NCI-H446 (cell line): ENCODE measurements at regions not wholly inside any gene's neighbourhood (a gene's known extent, or its start where the extent isn't known, plus 50 kb on each side); places are given as distances from the start of the nearest gene placed in this dataset.
"Not testable (repeated sequence)": the region's sequence is repeated elsewhere in the genome, so short reads cannot be mapped to it uniquely, and the experiment has no call there.

Experiments used
- DNase-seq, 2 experiments: peaks; one replicate each; lab custom pipeline; 2025; lab: John Stamatoyannopoulos, UW

DNA sequence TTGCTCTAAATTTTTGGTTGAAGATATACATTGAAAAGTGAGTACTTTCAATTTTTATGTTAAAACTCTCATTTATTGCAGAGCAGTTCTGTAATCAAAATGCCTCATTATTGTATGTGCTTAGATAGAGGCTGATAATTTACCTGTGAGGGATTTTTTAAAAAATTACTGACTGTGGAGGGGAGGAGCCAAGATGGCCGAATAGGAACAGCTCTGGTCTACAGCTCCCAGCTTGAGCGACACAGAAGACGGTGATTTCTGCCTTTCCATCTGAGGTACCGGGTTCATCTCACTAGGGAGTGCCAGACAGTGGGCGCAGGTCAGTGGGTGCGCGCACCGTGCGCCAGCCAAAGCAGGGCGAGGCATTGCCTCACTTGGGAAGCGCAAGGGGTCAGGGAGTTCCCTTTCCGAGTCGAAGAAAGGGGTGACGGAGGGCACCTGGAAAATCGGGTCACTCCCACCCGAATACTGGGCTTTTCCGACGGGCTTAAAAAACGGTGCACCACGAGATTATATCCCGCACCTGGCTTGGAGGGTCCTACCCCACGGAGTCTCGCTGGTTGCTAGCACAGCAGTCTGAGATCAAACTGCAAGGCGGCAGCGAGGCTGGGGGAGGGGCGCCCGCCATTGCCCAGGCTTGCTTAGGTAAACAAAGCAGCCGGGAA lies 89.4 kb downstream of the DDX11 start:
- DNase-seq = not testable (repeated sequence)

DNA sequence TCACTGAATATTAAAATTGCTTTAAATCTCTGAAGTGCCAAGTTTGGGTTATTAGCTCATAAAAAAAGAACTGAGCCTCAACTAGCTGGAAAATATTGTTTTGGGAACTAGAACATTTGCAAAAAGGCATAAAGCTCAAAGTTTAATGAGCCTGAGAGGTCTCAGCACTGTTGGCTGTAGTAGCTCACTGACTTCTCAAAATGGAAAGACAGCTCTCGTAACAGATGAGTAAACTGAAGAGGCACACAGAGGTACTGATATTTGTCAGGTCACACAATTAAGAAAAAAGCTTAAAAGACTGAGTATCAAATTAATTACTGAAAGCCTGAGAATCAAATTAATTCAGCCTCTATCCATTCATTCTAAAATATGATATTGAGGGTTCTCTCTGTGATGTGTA lies 100.6 kb downstream of the DDX11 start:
- not testable (repeated sequence) for DNase-seq

DNA sequence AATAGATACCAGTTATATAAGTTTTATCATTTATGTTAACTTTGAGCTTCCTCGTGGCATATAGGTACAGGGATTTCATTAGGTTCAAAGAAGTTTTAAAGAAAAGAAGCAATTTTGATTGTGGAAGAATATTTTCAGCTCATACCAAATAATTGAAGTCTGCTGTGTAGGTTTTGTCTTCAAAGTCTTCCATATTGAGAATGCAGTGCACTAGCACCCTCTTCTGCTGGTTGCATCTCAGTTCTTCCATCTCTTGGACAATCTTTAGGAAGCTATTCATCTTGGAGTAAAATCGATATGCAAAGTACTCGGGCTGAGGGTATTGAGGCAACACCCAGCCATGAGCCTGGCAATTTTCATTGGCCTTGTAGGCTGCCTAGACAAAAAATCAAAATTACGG lies 103.9 kb downstream of the DDX11 start:
- DNase-seq = not testable (repeated sequence)

DNA sequence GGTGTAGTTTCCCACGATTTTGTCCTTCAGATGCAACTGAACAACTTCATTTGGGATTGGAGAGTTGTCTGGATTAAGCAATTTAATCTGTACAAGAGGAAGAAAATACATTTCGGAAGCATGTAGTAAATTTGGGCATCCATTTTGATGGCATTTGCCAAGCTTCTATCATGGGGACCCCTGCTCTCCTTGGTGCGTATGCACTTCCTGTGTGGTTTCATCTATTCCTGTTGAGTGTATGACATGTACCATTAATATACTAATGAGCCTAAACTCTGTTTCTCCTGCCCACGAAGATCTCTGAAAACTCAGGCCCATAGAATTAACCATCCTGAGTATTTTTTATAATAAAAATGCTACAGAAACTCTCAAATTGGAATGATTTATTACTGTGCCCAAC lies 105.2 kb downstream of the DDX11 start:
- not testable (repeated sequence) for DNase-seq

DNA sequence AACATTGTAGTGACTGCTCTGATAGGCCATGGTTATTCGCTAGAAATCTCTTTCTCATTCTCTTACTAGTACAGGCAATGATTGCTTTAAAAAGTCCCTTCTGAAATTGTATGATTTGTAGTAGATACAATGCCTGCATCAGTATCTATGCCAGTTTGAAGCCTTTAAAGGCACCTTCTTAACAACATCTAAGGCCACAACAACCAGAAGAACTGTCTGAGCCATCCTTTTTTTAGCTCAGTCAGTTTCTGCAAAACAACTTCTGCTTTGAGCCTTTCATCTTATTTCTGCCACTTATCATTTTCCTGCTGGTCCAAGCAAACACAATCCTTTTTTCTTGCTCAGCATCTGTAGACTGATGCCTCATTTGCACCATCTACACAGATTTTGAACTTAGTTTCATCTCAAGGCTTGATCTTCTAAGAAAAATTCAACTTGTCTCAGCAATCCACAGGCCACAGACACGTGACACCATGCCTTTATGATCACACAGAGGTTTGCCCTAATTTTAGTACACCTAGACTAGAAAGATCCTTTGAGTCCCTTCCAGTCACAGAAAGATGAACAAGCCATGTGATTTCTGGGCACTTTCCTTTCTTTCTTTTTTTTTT lies 106.1 kb downstream of the DDX11 start:
- not testable (repeated sequence) for DNase-seq

DNA sequence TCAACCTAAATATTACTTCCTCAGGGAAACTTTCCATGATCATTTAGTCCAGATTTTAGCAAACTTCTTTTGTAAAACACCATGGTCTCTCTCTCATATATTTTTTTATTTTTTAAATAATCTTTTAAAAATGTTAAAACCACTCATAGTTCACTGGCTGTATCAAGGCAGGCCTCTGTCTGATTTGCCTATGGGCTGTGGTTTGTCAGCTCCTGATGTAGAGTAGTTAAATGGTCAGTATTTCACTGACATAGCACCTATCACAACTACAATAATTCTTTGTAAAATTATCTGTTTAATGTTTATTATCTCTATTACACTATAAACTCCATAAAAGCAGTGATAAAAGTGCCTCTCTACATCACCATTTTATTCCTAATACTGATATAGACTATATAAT lies 108.9 kb downstream of the DDX11 start:
- not testable (repeated sequence) for DNase-seq

DNA sequence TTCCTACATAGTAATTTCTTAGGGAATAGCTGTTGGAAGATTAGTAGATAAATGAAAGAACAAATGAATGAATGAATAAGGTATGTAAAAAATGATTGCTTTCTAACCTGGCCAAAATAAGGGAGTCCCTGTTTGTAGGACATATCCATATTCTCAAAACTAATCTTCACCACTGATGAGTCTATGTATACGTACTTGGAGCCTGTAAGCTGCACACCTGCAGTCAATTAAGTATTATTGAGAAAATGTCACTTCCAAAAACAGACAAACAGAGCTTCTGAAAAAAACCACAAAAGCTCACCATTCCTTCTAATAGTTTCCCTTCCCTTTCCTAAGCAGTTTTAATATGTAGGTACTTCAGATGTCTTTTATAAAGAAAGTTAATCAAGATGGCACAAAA lies 109.4 kb downstream of the DDX11 start:
- DNase-seq = not testable (repeated sequence)

DNA sequence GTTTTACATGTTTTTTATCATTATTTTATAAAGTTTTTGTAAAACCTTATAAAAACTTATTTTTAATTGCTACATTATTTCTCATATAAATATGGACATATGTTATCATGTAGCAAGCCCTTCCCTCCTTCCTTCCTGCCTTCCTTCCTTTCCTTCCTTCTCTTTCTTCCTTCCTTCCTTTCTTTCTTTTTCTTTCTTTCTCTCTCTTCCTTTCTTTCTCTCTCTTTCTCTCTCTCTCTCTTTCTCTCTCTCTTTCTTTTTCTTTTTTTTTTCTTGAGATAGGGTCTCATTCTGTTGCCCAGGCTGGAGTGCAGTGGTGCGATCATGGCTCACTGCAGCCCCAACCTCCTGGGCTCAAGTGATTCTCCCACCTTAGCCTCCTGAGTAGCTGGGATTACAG lies 110.2 kb downstream of the DDX11 start:
- not testable (repeated sequence) for DNase-seq

DNA sequence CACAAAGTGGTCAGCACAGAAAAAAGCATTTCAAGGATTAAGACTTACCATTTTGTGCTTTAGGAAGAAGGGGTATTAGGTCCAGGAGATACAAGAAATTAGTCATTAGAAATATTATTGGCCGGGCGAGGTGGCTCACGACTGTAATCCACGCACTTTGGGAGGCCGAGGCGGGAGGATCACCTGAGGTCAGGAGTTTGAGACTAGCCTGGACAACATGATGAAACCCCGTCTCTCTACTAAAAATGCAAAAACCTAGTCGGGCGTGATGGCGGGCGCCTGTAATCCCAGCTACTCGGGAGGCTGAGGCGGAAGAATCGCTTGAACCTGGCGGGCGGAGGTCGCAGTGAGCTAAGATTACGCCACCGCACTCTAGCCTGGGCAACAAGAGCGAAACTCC lies 111.0 kb downstream of the DDX11 start:
- DNase-seq = not testable (repeated sequence)

DNA sequence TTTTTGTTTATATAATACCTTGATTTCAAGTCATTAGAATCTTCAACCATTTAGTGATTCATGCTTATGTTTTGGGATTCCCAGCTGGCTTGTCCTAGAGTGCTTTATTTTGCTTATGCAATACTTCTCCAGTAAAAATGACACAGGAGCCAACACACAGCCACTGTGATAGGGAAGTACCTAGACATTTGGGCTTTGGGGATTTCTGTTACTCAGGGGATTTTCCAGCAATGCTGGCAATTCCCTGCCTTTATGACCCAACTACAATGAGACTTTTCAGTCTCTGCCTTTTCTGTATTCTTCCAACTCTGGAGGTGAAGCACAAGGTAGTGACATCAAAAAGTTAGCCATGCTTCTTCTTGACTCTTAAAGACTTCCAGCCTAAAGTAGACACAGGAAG lies 119.0 kb downstream of the DDX11 start:
- DNase-seq = not testable (repeated sequence)

DNA sequence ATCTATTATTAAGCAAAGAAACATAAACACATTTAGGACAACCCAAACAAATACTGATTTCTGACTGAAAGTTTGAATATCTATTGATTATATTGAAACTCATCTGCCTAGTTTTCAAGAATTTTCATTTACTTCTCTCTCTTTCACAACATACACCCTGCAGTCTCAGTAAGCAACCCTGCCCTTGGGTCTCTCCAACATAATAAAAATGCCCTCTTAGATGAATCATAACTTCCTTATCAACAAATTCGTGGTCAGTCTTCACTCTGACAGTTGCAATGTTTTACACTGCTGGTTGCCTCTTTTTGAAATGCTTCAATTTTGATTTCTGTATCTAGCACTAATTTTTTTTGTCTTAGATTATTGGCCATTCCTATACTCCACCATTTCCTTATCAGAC lies 122.0 kb downstream of the DDX11 start:
- DNase-seq = not testable (repeated sequence)

DNA sequence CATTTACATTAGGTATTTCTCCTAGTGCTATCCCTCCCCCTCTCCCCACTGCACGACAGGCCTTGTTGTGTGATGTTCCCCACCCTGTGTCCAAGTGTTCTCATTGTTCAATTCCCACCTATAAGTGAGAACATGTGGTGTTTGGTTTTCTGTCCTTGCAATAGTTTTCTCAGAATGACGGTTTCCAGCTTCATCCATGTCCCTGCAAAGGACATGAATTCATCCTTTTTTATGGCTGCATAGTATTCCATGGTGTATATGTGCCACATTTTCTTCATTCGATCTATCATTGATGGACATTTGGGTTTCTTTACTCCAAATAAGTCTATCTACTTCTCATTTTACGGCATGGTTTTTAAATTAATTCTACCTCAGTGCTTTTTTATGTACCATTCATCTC lies 125.8 kb downstream of the DDX11 start:
- not testable (repeated sequence) for DNase-seq

DNA sequence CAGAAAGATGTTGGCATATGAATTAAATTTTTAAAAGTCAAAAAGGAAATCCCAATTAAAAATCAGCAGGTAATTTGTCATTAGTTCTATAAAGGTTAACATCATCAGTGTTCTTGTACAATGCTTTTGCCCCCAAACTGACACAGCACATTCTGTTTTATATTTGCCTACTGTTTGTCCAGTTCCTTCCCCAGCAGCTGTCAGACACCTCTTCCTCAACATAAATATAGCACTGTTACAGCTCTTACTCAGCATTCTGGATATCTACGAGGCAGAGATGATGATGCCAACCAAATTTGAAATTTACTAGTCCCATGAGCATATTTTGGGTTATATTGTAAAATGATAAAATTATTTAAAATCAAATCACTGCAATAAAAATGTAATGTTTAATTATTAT lies 124.6 kb downstream of the SINHCAF start:
- no peak for DNase-seq

DNA sequence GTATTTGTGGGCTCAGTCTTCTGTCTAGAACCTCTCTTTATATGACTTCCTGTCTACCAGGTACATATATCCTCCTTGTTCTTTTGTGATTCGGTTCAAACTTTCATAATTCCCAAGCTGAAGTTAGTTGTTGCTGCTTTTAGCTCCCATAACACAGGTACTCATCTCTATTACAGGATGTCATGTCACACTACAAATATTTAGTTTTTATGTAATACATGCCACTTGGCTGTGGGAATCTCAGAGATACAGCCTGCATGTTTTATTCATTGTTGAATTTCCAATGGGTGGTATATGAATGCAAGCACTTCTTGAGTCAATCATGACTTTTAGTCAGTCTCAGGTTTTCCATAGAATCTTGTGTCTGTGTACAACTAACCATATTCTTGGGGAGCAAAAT lies 122.7 kb downstream of the SINHCAF start:
- DNase-seq = no peak

DNA sequence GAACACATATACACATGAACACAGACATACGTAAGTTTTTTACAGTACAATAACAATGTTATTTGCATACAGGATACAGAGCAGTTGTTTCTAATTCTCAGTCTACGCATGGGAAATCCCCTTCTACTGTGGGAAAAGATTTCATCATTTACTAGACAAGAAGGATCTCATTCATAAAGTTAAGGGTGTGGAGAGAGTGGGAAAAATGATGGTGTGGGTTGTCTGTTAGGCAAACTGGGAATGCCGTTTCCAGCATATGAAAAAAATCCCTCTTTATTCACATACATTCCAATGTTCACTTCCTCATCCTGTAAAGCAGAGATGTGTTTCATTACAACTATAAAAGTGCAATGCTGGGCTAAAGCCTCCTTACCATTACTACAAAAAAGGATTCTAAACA lies 120.9 kb downstream of the SINHCAF start:
- DNase-seq = no peak

DNA sequence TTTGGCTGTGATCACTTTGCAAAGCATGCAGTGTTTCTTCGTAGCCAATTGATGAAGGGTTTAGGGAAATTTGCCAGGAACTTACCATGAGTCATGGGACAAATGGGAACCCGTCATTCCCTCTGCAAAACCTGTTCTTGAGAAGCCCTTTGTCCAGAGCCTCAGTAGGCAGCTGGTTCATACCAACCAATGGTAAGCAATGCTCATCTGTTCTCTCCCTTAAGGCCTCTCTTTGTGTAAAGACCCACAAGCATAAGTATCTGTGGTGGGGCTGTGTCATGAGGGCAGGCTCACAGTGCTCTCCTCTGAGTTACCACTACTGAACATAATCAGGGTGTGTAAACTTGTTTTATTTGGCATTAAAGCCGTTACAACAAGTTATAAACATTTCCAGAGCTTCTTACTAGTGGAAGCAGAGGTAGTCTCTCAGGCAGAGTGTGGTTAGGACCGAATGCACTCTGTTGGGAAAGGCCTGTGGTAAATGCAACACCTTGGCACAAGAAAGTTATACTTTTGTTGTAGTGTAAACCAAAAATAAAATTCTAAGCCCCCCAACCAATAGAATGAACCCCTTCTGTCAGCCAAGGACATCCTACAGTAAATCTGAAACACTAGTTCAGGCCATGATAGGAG lies 119.8 kb downstream of the SINHCAF start:
- DNase-seq = peak; percentile 25 to 77

DNA sequence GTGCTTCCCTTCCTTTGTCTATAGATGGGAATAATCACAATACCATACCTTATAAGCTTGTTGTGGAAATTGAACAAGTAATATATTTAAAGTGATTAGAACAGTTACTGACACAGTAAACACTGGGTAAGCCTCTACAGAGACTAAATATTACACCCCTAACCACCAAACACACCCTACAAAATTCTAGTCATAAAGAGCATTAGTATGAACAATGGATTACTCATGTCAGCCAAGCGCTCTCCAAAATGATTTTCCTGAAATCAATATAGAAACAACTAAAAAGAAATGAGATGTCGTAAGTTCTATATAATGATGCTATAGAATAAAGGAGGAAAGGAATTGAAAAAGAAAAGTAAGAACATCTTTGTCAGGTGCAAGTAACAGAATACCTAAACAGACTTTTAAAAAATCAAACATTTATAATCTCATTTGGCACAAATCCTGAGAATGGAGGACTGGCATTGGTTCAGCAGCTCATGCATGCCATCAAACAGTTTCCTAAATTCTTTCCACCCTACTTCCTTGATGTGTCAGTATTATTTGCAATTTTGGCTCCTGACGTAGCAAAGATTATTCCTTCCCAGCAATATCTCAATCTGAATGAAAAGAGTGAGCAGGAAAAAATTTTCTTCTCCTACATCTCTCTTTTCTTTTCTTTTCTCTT lies 118.0 kb downstream of the SINHCAF start:
- no peak for DNase-seq

DNA sequence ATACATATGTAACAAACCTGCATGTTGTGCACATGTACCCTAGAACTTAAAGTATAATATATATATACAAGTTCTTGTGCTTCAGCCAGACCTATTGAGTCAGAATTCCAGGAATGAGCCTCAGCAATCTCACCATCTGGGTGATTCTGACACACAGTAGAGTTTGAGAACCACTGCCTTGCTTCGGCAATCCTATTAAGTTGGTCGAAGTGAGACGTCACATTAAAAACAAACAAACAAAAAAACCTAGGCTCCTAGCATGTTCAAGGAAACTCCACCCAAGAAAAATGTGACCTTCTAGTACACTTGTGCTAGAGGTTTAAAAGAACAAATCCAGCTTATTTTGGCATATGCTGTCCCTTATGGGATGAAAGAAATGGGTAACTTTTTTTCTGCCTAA lies 115.8 kb downstream of the SINHCAF start:
- no peak for DNase-seq

DNA sequence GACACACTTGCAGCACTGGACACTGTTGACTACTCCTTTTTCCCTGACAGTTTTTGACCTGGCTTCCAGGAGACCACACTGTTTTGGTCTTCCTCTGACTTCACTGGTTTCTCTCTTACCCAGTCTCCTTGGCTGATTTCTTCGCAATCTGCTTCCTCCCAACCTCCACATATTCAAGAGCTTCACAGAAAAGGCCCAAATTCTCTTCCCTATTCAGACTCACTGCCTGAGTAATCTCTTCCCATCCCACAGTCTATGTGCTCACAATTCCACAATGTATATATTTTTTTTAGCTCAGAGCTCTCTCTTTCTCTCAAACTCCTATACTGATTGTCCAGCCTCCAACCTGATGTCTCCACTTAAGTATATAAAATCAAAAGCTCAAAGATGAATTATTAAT lies 115.4 kb downstream of the SINHCAF start:
- no peak for DNase-seq

DNA sequence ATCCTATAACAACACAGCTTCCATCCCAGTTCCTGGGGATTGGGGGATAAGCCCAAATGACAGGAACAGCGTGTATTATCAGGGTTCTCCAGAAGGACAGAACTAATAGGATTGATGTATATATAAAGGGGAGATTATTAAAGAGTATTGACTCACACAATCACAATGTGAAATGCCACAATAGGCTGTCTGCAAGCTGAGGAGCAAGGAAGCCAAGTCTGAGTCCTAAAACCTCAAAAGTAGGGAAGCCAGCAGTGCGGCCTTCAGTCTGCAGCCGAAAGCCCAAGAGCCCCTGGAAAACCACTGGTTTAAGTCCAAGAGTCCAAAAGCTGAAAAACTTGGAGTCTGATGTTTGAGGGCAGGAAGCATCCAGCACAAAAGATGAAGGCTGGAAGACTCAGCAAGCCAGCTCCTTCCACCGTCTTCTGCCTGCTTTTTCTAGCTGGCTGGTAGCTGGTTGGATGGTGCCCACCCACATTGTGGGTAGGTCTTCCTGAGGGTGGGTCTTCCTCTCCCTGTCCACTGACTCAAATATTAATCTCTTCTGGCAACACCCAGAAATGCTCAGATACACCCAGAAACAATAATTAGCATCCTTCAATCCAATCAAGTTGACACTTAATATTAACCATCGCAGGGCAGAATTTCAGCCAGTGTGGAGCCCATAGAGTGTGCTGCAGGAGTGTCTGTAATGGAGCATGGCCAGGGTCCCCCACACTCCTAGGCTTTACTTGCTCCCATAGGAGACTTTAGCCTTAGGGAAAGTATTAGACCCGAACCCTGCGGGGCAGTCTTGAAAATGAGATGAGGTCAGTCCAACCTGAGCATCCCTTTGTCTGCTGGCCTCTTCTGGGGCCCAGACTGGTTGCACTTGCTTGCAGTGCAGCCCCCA lies 111.1 kb downstream of the SINHCAF start:
- no peak for DNase-seq

DNA sequence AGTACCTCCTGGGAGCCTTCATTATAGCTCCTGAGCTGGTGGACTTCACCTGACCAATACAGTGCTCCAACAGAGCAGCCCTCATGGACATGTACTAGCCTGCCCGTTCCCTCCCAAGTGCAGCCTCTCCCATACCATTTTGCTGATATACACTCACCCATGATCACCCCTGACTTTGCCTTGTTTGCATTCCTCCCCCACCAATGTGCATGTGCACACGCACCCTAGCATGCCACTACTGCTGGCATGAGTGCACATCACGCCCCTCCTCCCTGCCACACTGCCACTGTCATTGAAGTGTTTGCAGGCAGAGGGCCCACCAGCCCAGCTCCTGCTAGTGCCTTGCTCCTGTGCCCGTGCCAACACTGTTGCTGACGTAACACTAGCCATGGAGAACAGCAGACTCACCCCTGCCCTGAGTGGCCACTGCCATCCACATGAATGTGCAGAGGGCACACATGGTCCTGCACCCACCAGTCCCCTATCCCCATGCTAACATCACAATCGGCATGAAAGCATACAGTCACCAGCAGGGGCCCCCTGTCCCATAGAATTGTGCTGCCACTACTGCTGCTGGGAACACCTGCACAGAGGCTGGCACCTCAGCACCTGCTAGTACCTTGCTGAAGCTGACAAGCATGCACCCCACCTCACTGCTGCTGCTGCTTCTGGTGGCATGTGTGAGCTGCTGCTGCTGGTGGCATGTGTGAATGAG lies 110.3 kb downstream of the SINHCAF start:
- no peak for DNase-seq
